H9 (cell line): ENCODE measurements at regions not wholly inside any gene's neighbourhood (a gene's known extent, or its start where the extent isn't known, plus 50 kb on each side); places are given as distances from the start of the nearest gene placed in this dataset.

Experiments used
- DNase-seq: peaks from one replicate; pipeline ENCODE4 v3.0.0-alpha.2; 2017
- H2AFZ ChIP-seq: one replicate; pipeline ENCODE4 v1.6.1; 2013; ENCODE audit warnings: mild to moderate bottlenecking, low read length, control low read depth, moderate library complexity
- H2AK5ac ChIP-seq: 2 replicates; pipeline ENCODE4 v1.6.1; 2013; ENCODE audit warnings: low read length, control low read depth, mixed read lengths; ENCODE audit not compliant: insufficient read length
- H2BK120ac ChIP-seq: one replicate; pipeline ENCODE4 v1.6.1; 2013; ENCODE audit warnings: low read depth, mild to moderate bottlenecking, low read length, control low read depth, inconsistent platforms; ENCODE audit not compliant: poor library complexity, severe bottlenecking
- H2BK12ac ChIP-seq: 2 replicates; pipeline ENCODE4 v1.6.1; 2013; ENCODE audit warnings: low read length, control low read depth, mixed read lengths, low read depth; ENCODE audit not compliant: insufficient read length
- H2BK15ac ChIP-seq: 2 replicates; pipeline ENCODE4 v1.6.1; 2013; ENCODE audit warnings: low read depth, low read length, control low read depth
- H2BK20ac ChIP-seq: one replicate; pipeline ENCODE4 v1.6.1; 2013; ENCODE audit warnings: low read depth, mild to moderate bottlenecking, low read length, control low read depth, inconsistent platforms; ENCODE audit not compliant: poor library complexity, severe bottlenecking
- H2BK5ac ChIP-seq: 2 replicates; pipeline ENCODE4 v1.6.1; 2013; ENCODE audit warnings: low read length, control low read depth, mixed read lengths; ENCODE audit not compliant: insufficient read length
- H3K14ac ChIP-seq: 2 replicates; pipeline ENCODE4 v1.6.1; 2013; ENCODE audit warnings: low read length, control low read depth; ENCODE audit not compliant: insufficient read depth
- H3K18ac ChIP-seq: 2 replicates; pipeline ENCODE4 v1.6.1; 2013; ENCODE audit warnings: low read depth, mild to moderate bottlenecking, mixed read lengths, low read length, control low read depth; ENCODE audit not compliant: insufficient read length
- H3K23ac ChIP-seq: 2 replicates; pipeline ENCODE4 v1.6.1; 2013; ENCODE audit warnings: low read length, control low read depth, mixed read lengths, low read depth; ENCODE audit not compliant: insufficient read length
- H3K23me2 ChIP-seq: 2 replicates; pipeline ENCODE4 v1.6.1; 2013; ENCODE audit warnings: low read depth, mild to moderate bottlenecking, mixed read lengths, low read length, control low read depth; ENCODE audit not compliant: insufficient read length, poor library complexity, severe bottlenecking
- H3K27ac ChIP-seq: 2 replicates; pipeline ENCODE4 v1.5.1; 2013; ENCODE audit warnings: low read length, control low read depth, mixed read lengths, low read depth; ENCODE audit not compliant: insufficient read length
- H3K27me3 ChIP-seq: 2 replicates; pipeline ENCODE4 v1.6.1; 2013; ENCODE audit warnings: low read length, control low read depth, inconsistent platforms; ENCODE audit not compliant: insufficient read depth
- H3K4ac ChIP-seq: 2 replicates; pipeline ENCODE4 v1.6.1; 2013; ENCODE audit warnings: low read depth, mild to moderate bottlenecking, control low read depth, inconsistent platforms, low read length, moderate library complexity
- H3K4me1 ChIP-seq: 2 replicates; pipeline ENCODE4 v1.6.1; 2013; ENCODE audit warnings: low read length, control low read depth, inconsistent platforms; ENCODE audit not compliant: insufficient read depth
- H3K4me2 ChIP-seq: 2 replicates; pipeline ENCODE4 v1.6.1; 2013; ENCODE audit warnings: low read length, control low read depth, mixed read lengths; ENCODE audit not compliant: insufficient read length, insufficient read depth
- H3K56ac ChIP-seq: 2 replicates; pipeline ENCODE4 v1.6.1; 2013; ENCODE audit warnings: low read depth, mild to moderate bottlenecking, mixed read lengths, low read length, control low read depth; ENCODE audit not compliant: insufficient read length
- H3K79me1 ChIP-seq: 2 replicates; pipeline ENCODE4 v1.6.1; 2013; ENCODE audit warnings: low read depth, mild to moderate bottlenecking, moderate library complexity, low read length, control low read depth, inconsistent platforms; ENCODE audit not compliant: insufficient read depth, poor library complexity, severe bottlenecking
- H3K79me2 ChIP-seq: 2 replicates; pipeline ENCODE4 v1.6.1; 2013; ENCODE audit warnings: low read length, control low read depth, inconsistent platforms; ENCODE audit not compliant: insufficient read depth
- H3K9ac ChIP-seq: 2 replicates; pipeline ENCODE4 v1.6.1; 2013; ENCODE audit warnings: low read length, control low read depth, mixed read lengths; ENCODE audit not compliant: insufficient read length; ENCODE audit errors: extremely low read depth
- H3K9me3 ChIP-seq: one replicate; pipeline ENCODE4 v1.6.1; 2013; ENCODE audit warnings: low read depth, low read length, inconsistent platforms; ENCODE audit not compliant: control insufficient read depth
- H3T11ph ChIP-seq: one replicate; pipeline ENCODE4 v1.6.1; 2013; ENCODE audit warnings: mild to moderate bottlenecking, low read length, control low read depth, inconsistent platforms
- H4K20me1 ChIP-seq: one replicate; pipeline ENCODE4 v1.6.1; 2013; ENCODE audit not compliant: control insufficient read depth, insufficient read length, insufficient read depth
- H4K5ac ChIP-seq: 2 replicates; pipeline ENCODE4 v1.6.1; 2013; ENCODE audit warnings: low read depth, mild to moderate bottlenecking, mixed read lengths, low read length, control low read depth; ENCODE audit not compliant: insufficient read length
- H4K8ac ChIP-seq: replicated peaks from 2 replicates; pipeline ENCODE4 v1.6.1; 2013; ENCODE audit warnings: low read length, control low read depth, mixed read lengths, low read depth; ENCODE audit not compliant: insufficient read length
- H4K91ac ChIP-seq: 2 replicates; pipeline ENCODE4 v1.6.1; 2013; ENCODE audit warnings: low read depth, mild to moderate bottlenecking, moderate library complexity, mixed read lengths, low read length, control low read depth; ENCODE audit not compliant: insufficient read length
- H3K27ac Mint-ChIP-seq, 3 experiments: 2 replicates in 2 of 3; 3 replicates in 1 of 3; pipeline ENCODE4 v1.8.0; 2020 to 2021; ENCODE audit warnings: mixed read lengths in 3 of 3, mild to moderate bottlenecking in 1 of 3, moderate library complexity in 1 of 3
- H3K27me3 Mint-ChIP-seq: 2 replicates; pipeline ENCODE4 v1.8.0; 2021; ENCODE audit warnings: low read depth, mild to moderate bottlenecking, moderate library complexity, mixed read lengths
- H3K36me3 Mint-ChIP-seq, 3 experiments: 2 replicates in 2 of 3; 3 replicates in 1 of 3; pipeline ENCODE4 v1.8.0; 2020 to 2021; ENCODE audit warnings: low read depth in 3 of 3, mixed read lengths in 3 of 3; ENCODE audit not compliant: insufficient read depth in 1 of 3
- H3K4me1 Mint-ChIP-seq, 2 experiments: 2 replicates each; pipeline ENCODE4 v1.8.0; 2020; ENCODE audit warnings: mixed read lengths in 2 of 2
- H3K4me3 Mint-ChIP-seq, 2 experiments: 2 replicates in 1 of 2; 3 replicates in 1 of 2; pipeline ENCODE4 v1.8.0; 2020 to 2021; ENCODE audit warnings: mild to moderate bottlenecking in 2 of 2, mixed read lengths in 2 of 2, moderate library complexity in 1 of 2
- H3K9me3 Mint-ChIP-seq, 2 experiments: 2 replicates in 1 of 2; 3 replicates in 1 of 2; pipeline ENCODE4 v1.8.0; 2020; ENCODE audit warnings: mild to moderate bottlenecking in 2 of 2, mixed read lengths in 2 of 2, moderate library complexity in 1 of 2
- WGBS: extraction: QIAGEN DNeasy Blood & Tissue Kit; methylation state at CpG from one replicate; pipeline ENCODE4 v1.1.7; 2013; ENCODE audit warnings: missing lambda C conversion rate, low lambda C conversion rate, mixed read lengths; ENCODE audit not compliant: insufficient read length; ENCODE audit errors: extremely low coverage; 5-methylcytosine and 5-hydroxymethylcytosine counted together
- TF ChIP-seq, protein P1 (sequence below): fragments of 200-600 bp; sonication (generic); conservative IDR thresholded peaks from 3 replicates; pipeline ENCODE4 v1.8.0; 2021; ENCODE audit warnings: antibody characterized with exemption, mild to moderate bottlenecking

DNA sequence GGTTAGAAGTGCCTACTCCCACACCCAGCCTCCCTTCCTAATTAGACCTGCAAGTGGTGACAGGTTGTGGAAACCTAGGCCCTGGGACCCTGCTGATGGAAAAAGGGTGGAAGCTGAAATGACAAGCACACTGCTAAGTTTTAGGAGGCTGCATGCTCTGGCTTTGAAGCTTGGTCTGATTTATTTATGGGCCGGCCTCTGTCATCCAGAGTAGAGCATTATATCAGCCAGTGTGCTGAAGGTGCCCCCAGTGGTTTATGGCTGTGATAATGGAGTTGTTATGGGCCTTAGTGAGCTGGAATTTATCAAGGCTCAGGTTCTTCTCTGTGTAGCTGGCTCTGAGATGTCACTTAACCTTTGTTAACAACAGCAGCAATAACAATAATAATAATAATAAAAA is 142.6 kb downstream of the UTP18 start:
- Histone ChIP-seq H3K18ac (no peak overlapping the region), H2BK15ac (no peak overlapping the region), H3K4me1 (no peaks in the 10 kb centered on the region), H3K23me2 (no peaks in the 10 kb centered on the region), H2AK5ac (no peak overlapping the region), H2BK5ac (no peak overlapping the region), H3K23ac (no peak overlapping the region), H4K91ac (no peak overlapping the region), H3K4ac (no peak overlapping the region), H4K5ac (no peak overlapping the region), H4K8ac (no peak overlapping the region), H2BK12ac (no peak overlapping the region), H3K9me3 (no peaks in the 10 kb centered on the region), H3K79me1 (no peaks in the 10 kb centered on the region), H3K9ac (no peak overlapping the region), H3K27me3 (no peaks in the 10 kb centered on the region), H2BK120ac (no peak overlapping the region), H3K14ac (no peak overlapping the region), H3K27ac (no peak overlapping the region), H2AFZ (no peak overlapping the region), H3K4me2 (no peak overlapping the region), H3T11ph (no peak overlapping the region), H3K79me2 (no peaks in the 10 kb centered on the region), H4K20me1 (no peaks in the 10 kb centered on the region), H3K56ac (no peak overlapping the region), H2BK20ac (no peak overlapping the region)
- H3K4me3 Mint-ChIP-seq, result no peak overlapping the region
- peaks cover 1% of the 10 kb centered on the region; the same call in 1 of the 2 replicates for H3K27me3 Mint-ChIP-seq
- WGBS, result no CpG with 5 or more reads among the region's 1 CpG
- H3K27ac Mint-ChIP-seq, result no peak overlapping the region
- H3K4me1 Mint-ChIP-seq, result peaks cover 13 to 21% of the 10 kb centered on the region in 2 experiments
- no peak for DNase-seq
- TF ChIP-seq, protein P1, sequence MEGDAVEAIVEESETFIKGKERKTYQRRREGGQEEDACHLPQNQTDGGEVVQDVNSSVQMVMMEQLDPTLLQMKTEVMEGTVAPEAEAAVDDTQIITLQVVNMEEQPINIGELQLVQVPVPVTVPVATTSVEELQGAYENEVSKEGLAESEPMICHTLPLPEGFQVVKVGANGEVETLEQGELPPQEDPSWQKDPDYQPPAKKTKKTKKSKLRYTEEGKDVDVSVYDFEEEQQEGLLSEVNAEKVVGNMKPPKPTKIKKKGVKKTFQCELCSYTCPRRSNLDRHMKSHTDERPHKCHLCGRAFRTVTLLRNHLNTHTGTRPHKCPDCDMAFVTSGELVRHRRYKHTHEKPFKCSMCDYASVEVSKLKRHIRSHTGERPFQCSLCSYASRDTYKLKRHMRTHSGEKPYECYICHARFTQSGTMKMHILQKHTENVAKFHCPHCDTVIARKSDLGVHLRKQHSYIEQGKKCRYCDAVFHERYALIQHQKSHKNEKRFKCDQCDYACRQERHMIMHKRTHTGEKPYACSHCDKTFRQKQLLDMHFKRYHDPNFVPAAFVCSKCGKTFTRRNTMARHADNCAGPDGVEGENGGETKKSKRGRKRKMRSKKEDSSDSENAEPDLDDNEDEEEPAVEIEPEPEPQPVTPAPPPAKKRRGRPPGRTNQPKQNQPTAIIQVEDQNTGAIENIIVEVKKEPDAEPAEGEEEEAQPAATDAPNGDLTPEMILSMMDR, result no peak
- no peaks in the 10 kb centered on the region for H3K9me3 Mint-ChIP-seq
- no peaks in the 10 kb centered on the region for H3K36me3 Mint-ChIP-seq
